ENCODE measurements at regions not wholly inside any gene's neighbourhood (a gene's known extent, or its start where the extent isn't known, plus 50 kb on each side); places are given as distances from the start of the nearest gene placed in this dataset.

DNA sequence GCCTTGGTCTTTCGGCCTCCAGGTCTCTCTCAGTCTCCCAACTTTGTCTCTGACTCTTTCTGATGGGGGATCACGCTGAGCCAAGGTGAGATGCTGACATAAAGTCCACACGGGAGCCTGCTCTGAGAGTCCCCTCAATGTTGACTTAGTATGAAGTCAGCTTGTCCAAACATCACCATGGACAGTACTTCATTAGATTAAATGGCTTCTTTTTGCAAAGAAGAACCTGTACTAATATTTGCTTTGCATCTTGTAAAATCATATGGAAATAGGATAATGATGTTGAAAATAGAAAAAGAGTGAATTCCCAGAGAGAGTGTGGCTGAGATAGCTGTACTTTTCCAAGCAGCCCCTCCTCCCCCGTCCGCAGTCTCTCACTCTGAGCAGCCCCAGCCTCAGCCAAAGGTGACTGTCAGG lies 56.7 kb upstream of the SIAH1 start:
- Histone ChIP-seq H3K4me1 (ENCODE audit: control insufficient read depth, extremely low read depth, insufficient read depth, low read length) (peaks cover 19% of the 10 kb centered on the region), H3K36me3 (ENCODE audit: control insufficient read depth in 2 of 2, extremely low read depth in 1 of 2, insufficient read depth in 2 of 2, low read length in 2 of 2) (no peaks in the 10 kb centered on the region), H3K4me3 (ENCODE audit: control insufficient read depth in 2 of 3, extremely low read depth in 1 of 3, insufficient read depth in 2 of 3, low read depth in 1 of 3, low read length in 3 of 3) (no peak overlapping the region), H3K27me3 (ENCODE audit: control insufficient read depth, extremely low read depth, insufficient read depth, low read length) (no peaks in the 10 kb centered on the region), H3K4me2 (ENCODE audit: control insufficient read depth, extremely low read depth, insufficient read depth, low read depth, low read length) (no peak overlapping the region), H4K20me1 (ENCODE audit: control insufficient read depth, extremely low read depth, insufficient read depth, low read length) (no peaks in the 10 kb centered on the region), H3K9me1 (ENCODE audit: control insufficient read depth, extremely low read depth, insufficient read depth, low read length) (no peaks in the 10 kb centered on the region), H3K9ac (ENCODE audit: control insufficient read depth, extremely low read depth, insufficient read depth, low read length) (no peak overlapping the region), H2AFZ (ENCODE audit: control insufficient read depth, low read length) (no peak overlapping the region), H3K79me2 (ENCODE audit: control insufficient read depth, insufficient read depth, low read length) (no peaks in the 10 kb centered on the region), H3K9me3 (ENCODE audit: control insufficient read depth, low read depth, low read length) (no peaks in the 10 kb centered on the region), H3K27ac (ENCODE audit: control insufficient read depth, insufficient read depth, low read length) (no peak overlapping the region)
- FAIRE-seq (no peak), DNase-seq (ENCODE audit: low read depth, low spot score) (no peak)
- dilution Hi-C loops (cut with MboI; ENCODE audit: extremely low pct_ligation_motif_present, low sequenced_read_pairs), result no loop called here
- TF ChIP-seq, protein P1, sequence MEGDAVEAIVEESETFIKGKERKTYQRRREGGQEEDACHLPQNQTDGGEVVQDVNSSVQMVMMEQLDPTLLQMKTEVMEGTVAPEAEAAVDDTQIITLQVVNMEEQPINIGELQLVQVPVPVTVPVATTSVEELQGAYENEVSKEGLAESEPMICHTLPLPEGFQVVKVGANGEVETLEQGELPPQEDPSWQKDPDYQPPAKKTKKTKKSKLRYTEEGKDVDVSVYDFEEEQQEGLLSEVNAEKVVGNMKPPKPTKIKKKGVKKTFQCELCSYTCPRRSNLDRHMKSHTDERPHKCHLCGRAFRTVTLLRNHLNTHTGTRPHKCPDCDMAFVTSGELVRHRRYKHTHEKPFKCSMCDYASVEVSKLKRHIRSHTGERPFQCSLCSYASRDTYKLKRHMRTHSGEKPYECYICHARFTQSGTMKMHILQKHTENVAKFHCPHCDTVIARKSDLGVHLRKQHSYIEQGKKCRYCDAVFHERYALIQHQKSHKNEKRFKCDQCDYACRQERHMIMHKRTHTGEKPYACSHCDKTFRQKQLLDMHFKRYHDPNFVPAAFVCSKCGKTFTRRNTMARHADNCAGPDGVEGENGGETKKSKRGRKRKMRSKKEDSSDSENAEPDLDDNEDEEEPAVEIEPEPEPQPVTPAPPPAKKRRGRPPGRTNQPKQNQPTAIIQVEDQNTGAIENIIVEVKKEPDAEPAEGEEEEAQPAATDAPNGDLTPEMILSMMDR (optimal IDR thresholded peaks at IDR 0.05 in 1 of 3, IDR thresholded peaks at IDR 0.05 in 1 of 3, conservative IDR thresholded peaks at IDR 0.05 in 1 of 3; ENCODE audit: extremely low read depth in 1 of 3, insufficient read depth in 2 of 3, low read length in 3 of 3), result no peak
- no peak for TF ChIP-seq EZH2 (IDR thresholded peaks at IDR 0.05; ENCODE audit: low read length)

DNA sequence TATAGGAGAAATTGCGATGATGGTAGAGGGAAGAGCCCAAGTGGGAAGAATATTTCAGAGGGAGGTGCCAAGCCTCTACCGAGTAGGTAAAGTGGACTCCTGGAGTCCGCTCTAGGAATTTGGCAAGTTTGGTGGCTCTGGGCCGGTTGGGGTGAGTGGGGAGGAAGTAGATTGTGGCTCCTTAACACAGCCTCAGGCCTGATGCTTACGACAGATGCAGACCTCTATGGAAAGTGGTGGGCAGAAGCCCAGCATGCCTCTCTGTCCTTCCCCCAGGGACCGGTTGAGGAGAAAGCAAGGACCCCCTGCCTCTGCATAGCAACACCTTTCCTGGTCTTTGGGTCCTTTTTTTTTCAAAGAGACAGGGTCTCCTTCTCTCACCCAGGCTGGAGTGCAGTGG lies 55.9 kb upstream of the SIAH1 start:
- peaks cover 19% of the 10 kb centered on the region for H3K4me1 ChIP-seq (ENCODE audit: control insufficient read depth, extremely low read depth, insufficient read depth, low read length)
- TF ChIP-seq, protein P1 (optimal IDR thresholded peaks at IDR 0.05 in 1 of 3, IDR thresholded peaks at IDR 0.05 in 1 of 3, conservative IDR thresholded peaks at IDR 0.05 in 1 of 3; ENCODE audit: extremely low read depth in 1 of 3, insufficient read depth in 2 of 3, low read length in 3 of 3), result no peak
- TF ChIP-seq EZH2 (IDR thresholded peaks at IDR 0.05; ENCODE audit: low read length), result no peak
- H3K4me2 ChIP-seq (ENCODE audit: control insufficient read depth, extremely low read depth, insufficient read depth, low read depth, low read length), result no peak overlapping the region
- H3K27ac ChIP-seq (ENCODE audit: control insufficient read depth, insufficient read depth, low read length), result no peak overlapping the region
- no peaks in the 10 kb centered on the region for H3K9me3 ChIP-seq (ENCODE audit: control insufficient read depth, low read depth, low read length)
- no peak overlapping the region for H3K9ac ChIP-seq (ENCODE audit: control insufficient read depth, extremely low read depth, insufficient read depth, low read length)
- no peaks in the 10 kb centered on the region for H3K36me3 ChIP-seq (ENCODE audit: control insufficient read depth in 2 of 2, extremely low read depth in 1 of 2, insufficient read depth in 2 of 2, low read length in 2 of 2)
- no peak overlapping the region for H2AFZ ChIP-seq (ENCODE audit: control insufficient read depth, low read length)
- DNase-seq (ENCODE audit: low read depth, low spot score), result no peak
- no peaks in the 10 kb centered on the region for H3K27me3 ChIP-seq (ENCODE audit: control insufficient read depth, extremely low read depth, insufficient read depth, low read length)
- no peaks in the 10 kb centered on the region for H3K79me2 ChIP-seq (ENCODE audit: control insufficient read depth, insufficient read depth, low read length)
- H3K9me1 ChIP-seq (ENCODE audit: control insufficient read depth, extremely low read depth, insufficient read depth, low read length), result no peaks in the 10 kb centered on the region
- FAIRE-seq, result no peak
- H3K4me3 ChIP-seq (ENCODE audit: control insufficient read depth in 2 of 3, extremely low read depth in 1 of 3, insufficient read depth in 2 of 3, low read depth in 1 of 3, low read length in 3 of 3), result no peak overlapping the region
- dilution Hi-C loops (cut with MboI; ENCODE audit: extremely low pct_ligation_motif_present, low sequenced_read_pairs), result no loop called here
- no peaks in the 10 kb centered on the region for H4K20me1 ChIP-seq (ENCODE audit: control insufficient read depth, extremely low read depth, insufficient read depth, low read length)

All from keratinocyte (primary cell).